ENCODE measurements at regions not wholly inside any gene's neighbourhood (a gene's known extent, or its start where the extent isn't known, plus 50 kb on each side); places are given as distances from the start of the nearest gene placed in this dataset.

DNA sequence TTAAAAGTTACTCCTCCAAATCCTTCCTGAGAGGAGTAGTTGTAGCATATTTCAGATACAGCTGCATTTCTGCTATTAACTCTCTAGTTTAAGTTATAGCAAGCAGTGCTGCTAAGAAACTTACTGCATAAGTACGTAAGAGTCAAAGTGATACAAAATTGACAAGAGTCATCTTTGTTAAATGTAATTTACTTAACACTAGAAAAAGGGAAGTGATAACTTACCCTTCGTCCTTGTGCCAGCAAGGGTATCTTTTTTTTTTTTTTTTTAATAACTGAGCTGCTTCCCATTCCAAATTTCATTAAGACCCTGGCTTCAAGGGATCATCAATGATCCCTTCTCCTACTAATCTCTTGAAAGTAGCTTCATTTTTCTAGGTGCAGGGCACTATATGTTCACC, 493.0 kb downstream of the PLCL1 start:
- no peak for ATAC-seq

DNA sequence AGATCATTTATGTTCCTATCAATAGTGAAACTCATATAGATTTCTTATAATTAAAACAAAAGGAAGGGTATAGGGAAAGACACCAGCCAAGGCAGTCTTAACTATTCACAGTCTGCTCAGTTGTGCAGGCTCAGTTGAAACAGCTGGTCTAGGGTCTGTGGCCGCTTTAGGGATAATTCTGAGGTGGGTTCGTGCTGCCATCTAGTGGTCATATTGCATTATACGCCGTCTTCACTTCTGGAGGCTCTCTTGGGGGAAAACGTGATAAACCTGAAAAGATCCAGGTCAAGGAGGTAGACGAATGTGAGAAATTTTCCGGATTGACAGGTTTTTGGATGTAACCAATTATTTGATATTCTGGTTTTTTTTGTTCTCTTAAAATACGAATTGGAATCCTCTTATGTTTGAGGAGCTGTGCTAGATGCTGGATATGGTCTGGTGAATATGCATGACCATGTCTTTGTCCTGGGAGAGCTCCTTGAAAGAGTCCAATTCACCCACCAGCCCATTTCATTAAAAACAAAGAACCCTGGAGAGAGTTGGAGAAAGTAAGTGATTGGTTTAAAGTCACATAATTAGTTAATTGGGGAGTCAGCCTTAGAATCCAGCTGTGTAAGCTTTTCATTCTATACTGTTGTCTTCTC, 492.4 kb downstream of the PLCL1 start:
- Mint-ChIP-seq H3K27me3 (peaks cover 2% of the 10 kb centered on the region), H3K4me1 (ENCODE audit: low read depth) (peaks cover 3% of the 10 kb centered on the region), H3K4me3 (no peak overlapping the region), H3K9me3 (no peaks in the 10 kb centered on the region), H3K27ac (no peak overlapping the region), H3K36me3 (ENCODE audit: low read depth) (no peaks in the 10 kb centered on the region)
- CTCF ChIA-PET: interaction anchor here (0.6 to 6.4 kb wide), 43 partner anchors 9 to 1724 kb away, joined by 3 to 33 read pairs (median 4); partner anchors contain the start of gene PLCL1
- DNase-seq: peak; percentile 75
- TF ChIP-seq, protein P1, sequence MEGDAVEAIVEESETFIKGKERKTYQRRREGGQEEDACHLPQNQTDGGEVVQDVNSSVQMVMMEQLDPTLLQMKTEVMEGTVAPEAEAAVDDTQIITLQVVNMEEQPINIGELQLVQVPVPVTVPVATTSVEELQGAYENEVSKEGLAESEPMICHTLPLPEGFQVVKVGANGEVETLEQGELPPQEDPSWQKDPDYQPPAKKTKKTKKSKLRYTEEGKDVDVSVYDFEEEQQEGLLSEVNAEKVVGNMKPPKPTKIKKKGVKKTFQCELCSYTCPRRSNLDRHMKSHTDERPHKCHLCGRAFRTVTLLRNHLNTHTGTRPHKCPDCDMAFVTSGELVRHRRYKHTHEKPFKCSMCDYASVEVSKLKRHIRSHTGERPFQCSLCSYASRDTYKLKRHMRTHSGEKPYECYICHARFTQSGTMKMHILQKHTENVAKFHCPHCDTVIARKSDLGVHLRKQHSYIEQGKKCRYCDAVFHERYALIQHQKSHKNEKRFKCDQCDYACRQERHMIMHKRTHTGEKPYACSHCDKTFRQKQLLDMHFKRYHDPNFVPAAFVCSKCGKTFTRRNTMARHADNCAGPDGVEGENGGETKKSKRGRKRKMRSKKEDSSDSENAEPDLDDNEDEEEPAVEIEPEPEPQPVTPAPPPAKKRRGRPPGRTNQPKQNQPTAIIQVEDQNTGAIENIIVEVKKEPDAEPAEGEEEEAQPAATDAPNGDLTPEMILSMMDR (IDR thresholded peaks at IDR 0.05): peak; percentile 67
- intact Hi-C loops (cut with micrococcal nuclease): loop anchor here (2.0 to 5.0 kb wide), 2 partner anchors 169 to 494 kb away; no protein-coding TSS in a partner anchor
- ATAC-seq: peak; percentile 78
- POLR2A ChIA-PET: no interaction called here

More for the DNA sequence above, 493.0 kb downstream of the PLCL1 start:
- no peak for DNase-seq
- Mint-ChIP-seq H3K4me1 (ENCODE audit: low read depth) (peaks cover 3% of the 10 kb centered on the region), H3K27me3 (peaks cover 2% of the 10 kb centered on the region), H3K9me3 (no peaks in the 10 kb centered on the region), H3K27ac (no peak overlapping the region), H3K36me3 (ENCODE audit: low read depth) (no peaks in the 10 kb centered on the region), H3K4me3 (no peak overlapping the region)
- POLR2A ChIA-PET: no interaction called here
- TF ChIP-seq, protein P1 (IDR thresholded peaks at IDR 0.05): no peak
- CTCF ChIA-PET: interaction anchor here (0.8 to 6.4 kb wide), 36 partner anchors 9 to 1188 kb away, joined by 3 to 33 read pairs (median 4); partner anchors contain the start of gene PLCL1
- intact Hi-C loops (cut with micrococcal nuclease): loop anchor here (2.0 to 5.0 kb wide), 2 partner anchors 170 to 495 kb away; no protein-coding TSS in a partner anchor

DNA sequence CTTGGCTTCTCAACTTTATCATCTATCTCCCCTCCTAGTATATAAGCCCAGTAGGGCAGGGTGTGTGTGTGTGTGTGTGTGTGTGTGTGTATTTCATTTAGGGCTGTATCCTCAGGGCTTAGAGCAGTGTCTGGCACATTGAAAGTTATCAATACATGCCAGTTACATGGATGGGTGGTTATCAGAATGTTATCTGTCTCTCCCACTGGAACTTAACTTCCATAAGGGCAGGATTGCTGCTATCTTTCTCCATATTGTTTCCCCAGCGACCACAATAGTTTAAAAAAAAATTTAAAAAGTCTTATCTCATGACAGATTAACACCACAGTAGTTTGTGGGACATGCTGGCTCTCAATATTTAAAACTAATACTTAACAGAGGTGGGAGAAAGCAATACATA, 488.9 kb downstream of the PLCL1 start:
- no peak for DNase-seq
- peaks cover 3% of the 10 kb centered on the region for H3K27me3 Mint-ChIP-seq
- CTCF ChIA-PET: no interaction called here

DNA sequence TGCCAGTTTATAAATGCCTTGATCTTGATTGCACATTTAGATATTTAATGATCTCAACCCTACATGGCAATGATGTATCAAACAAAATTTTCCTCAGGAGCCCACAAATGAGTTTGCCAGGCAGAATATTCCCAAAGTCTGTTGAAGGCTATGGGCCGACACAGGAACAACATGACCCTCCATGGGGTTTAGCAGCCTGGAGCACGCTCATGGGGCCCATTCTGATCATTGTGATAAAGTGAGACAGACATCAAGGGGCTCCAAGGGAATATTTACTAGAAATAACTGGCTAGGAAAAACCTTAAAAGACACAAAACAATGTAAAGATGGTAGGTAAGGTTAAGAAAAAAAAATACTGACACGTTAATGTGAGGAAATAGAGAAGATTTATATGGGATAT, 485.4 kb downstream of the PLCL1 start:
- H3K27me3 Mint-ChIP-seq: peaks cover 4% of the 10 kb centered on the region
- POLR2A ChIA-PET: no interaction called here
- no peaks in the 10 kb centered on the region for H3K36me3 Mint-ChIP-seq (ENCODE audit: low read depth)
- intact Hi-C loops (cut with micrococcal nuclease): no loop called here
- no peak overlapping the region for H3K4me3 Mint-ChIP-seq
- DNase-seq: no peak
- H3K9me3 Mint-ChIP-seq: no peaks in the 10 kb centered on the region
- CTCF ChIA-PET: no interaction called here
- H3K27ac Mint-ChIP-seq: no peak overlapping the region
- TF ChIP-seq, protein P1 (IDR thresholded peaks at IDR 0.05): no peak
- ATAC-seq: no peak
- no peaks in the 10 kb centered on the region for H3K4me1 Mint-ChIP-seq (ENCODE audit: low read depth)

More for the DNA sequence above, 488.9 kb downstream of the PLCL1 start:
- TF ChIP-seq, protein P1 (IDR thresholded peaks at IDR 0.05): no peak
- intact Hi-C loops (cut with micrococcal nuclease): no loop called here
- no peak overlapping the region for H3K4me3 Mint-ChIP-seq
- POLR2A ChIA-PET: no interaction called here
- H3K4me1 Mint-ChIP-seq (ENCODE audit: low read depth): peaks cover 3% of the 10 kb centered on the region
- H3K27ac Mint-ChIP-seq: no peak overlapping the region
- no peaks in the 10 kb centered on the region for H3K9me3 Mint-ChIP-seq
- H3K36me3 Mint-ChIP-seq (ENCODE audit: low read depth): no peaks in the 10 kb centered on the region
- ATAC-seq: no peak

DNA sequence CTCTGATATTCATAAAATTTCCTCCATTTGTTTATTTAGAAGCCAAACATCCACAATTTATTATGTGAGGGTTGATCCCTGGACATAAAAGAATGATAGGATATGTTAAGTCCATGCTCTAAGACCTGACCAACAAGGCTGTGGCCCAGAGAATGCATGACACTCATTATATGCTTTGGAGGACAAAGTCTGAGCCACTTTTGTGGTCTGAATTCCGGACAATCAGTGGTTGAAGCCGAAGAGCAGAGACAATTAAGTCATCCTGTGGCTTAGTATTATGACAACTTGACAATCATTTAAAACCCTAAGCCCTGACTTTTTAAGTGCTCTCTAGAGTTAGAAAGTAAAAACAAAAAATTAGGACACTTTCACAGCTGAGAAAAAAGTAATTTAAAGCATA, 483.3 kb downstream of the PLCL1 start:
- POLR2A ChIA-PET: no interaction called here
- Mint-ChIP-seq H3K27ac (no peak overlapping the region), H3K4me3 (no peak overlapping the region), H3K4me1 (ENCODE audit: low read depth) (no peaks in the 10 kb centered on the region), H3K36me3 (ENCODE audit: low read depth) (no peaks in the 10 kb centered on the region), H3K27me3 (peaks cover 15% of the 10 kb centered on the region), H3K9me3 (no peaks in the 10 kb centered on the region)
- intact Hi-C loops (cut with micrococcal nuclease): no loop called here
- CTCF ChIA-PET: interaction anchor here (2.5 kb wide), 1 partner anchor 9 kb away, joined by 10 read pairs; no protein-coding TSS in a partner anchor
- TF ChIP-seq, protein P1 (IDR thresholded peaks at IDR 0.05): no peak
- no peak for ATAC-seq
- no peak for DNase-seq

Data from activated CD8-positive, alpha-beta T cell treated with anti-CD3 and anti-CD28 coated beads for 36 hours (primary cell).